Stomach (tissue), 4 donors: ENCODE measurements at regions not wholly inside any gene's neighbourhood (a gene's known extent, or its start where the extent isn't known, plus 50 kb on each side); places are given as distances from the start of the nearest gene placed in this dataset.

Source experiments
- CTCF ChIP-seq, 7 experiments: fragments of 450-650 bp in 4 of 7; fragments of 200-600 bp in 3 of 7; sonication (generic) in 3 of 7; IDR thresholded peaks; one replicate each; pipeline ENCODE4 v1.5.1; 2016 to 2019; ENCODE audit warnings: antibody characterized with exemption in 7 of 7, control low read depth in 2 of 7, mild to moderate bottlenecking in 1 of 7
- EP300 ChIP-seq: sonication (generic); formaldehyde crosslinking; IDR thresholded peaks from one replicate; pipeline ENCODE4 v1.6.1; 2017; ENCODE audit warnings: antibody characterized with exemption
- POLR2A ChIP-seq, 4 donors: fragments of 450-650 bp; IDR thresholded peaks; one replicate each; pipeline ENCODE4 v1.6.1; 2016; ENCODE audit warnings: antibody characterized with exemption in 4 of 4, control low read depth in 2 of 4, mild to moderate bottlenecking in 1 of 4, moderate library complexity in 1 of 4

DNA sequence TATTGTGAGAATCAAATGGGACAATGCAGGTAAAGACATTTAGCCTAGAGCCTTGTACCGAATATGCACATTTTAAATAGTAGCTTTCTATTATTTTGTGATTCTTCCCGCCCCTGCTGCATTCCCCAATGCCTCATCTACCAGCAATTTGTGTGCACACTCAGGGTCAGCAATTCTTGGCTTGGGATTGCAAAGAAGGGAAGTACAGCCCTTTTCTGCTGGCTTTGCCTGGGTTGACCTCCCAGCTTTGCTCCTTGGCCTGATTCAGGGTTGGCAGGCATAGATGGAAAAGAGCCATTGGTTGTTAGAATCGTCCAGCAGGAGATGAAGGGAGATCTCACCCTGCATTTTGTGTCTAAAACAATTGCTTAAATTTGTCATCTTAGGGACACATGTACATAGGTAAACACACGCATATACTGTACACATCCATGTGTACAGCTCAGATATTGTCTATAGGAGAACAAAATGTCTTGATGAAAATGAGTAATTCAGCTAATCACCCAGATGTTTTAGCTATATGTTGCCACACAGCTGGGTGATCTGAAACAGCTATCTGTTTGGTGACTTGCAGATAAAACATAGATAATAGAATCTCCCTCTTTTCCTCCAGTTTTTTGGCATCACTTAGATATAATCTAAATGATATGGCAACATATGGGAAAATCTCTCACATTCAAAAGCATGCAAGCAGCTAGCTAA, 340.9 kb upstream of the TBL1XR1 start:
- TF ChIP-seq EP300 (no peak), CTCF (IDR thresholded peaks at IDR 0.05) (no peak), POLR2A (IDR thresholded peaks at IDR 0.05) (no peak)
